GM12891 (cell line): ENCODE measurements at regions not wholly inside any gene's neighbourhood (a gene's known extent, or its start where the extent isn't known, plus 50 kb on each side); places are given as distances from the start of the nearest gene placed in this dataset.

ENCODE experiments used
- POLR2A ChIP-seq: IDR thresholded peaks from 2 replicates; pipeline ENCODE4 v1.6.1; 2011; ENCODE audit warnings: low read depth, low read length, control low read depth
- POLR2AphosphoS5 ChIP-seq: IDR thresholded peaks from 2 replicates; pipeline ENCODE4 v1.6.1; 2011; ENCODE audit warnings: low read depth, low read length, control low read depth
- POU2F2 ChIP-seq: IDR thresholded peaks from 2 replicates; pipeline ENCODE4 v1.6.1; 2011; ENCODE audit warnings: low read depth, mild to moderate bottlenecking, control low read depth, low read length, moderate library complexity
- SPI1 ChIP-seq: IDR thresholded peaks from 2 replicates; pipeline ENCODE4 v1.6.1; 2011; ENCODE audit warnings: low read depth, low read length, control low read depth
- TAF1 ChIP-seq: IDR thresholded peaks from 2 replicates; pipeline ENCODE4 v1.6.1; 2011; ENCODE audit warnings: low read depth, low read length, control low read depth

DNA sequence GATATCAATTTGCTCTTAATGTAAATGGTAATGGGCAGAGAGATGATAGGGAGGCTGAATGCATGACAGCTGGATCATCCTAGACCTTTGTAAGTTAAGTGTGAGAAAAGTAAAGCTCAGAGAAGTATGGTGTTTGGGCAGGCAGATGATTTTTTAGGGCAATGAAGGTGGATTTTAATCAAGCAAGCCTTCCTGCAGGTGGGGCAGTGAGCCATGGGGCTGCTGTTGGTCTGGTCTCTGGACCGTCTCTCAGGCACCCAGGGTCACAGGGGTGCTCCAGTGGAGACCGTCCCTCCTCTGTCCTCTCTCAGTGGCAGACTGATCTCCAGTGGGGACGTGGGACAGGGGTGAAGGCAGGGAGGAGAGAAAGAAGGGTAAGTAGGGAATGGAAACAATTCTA lies 69.8 kb upstream of the STK17B start:
- TF ChIP-seq POLR2A (no peak), SPI1 (no peak), POLR2AphosphoS5 (no peak), TAF1 (no peak), POU2F2 (no peak)
